HG03460 (cell line): ENCODE measurements at regions not wholly inside any gene's neighbourhood (a gene's known extent, or its start where the extent isn't known, plus 50 kb on each side); places are given as distances from the start of the nearest gene placed in this dataset.
"Not testable (repeated sequence)": the region's sequence is repeated elsewhere in the genome, so short reads cannot be mapped to it uniquely, and the experiment has no call there.

Experiments
- ATAC-seq: cut with Tn5 transposase; IDR thresholded peaks from one replicate; pipeline ENCODE4 v1.9.1; 2021; ENCODE audit not compliant: unreplicated experiment

DNA sequence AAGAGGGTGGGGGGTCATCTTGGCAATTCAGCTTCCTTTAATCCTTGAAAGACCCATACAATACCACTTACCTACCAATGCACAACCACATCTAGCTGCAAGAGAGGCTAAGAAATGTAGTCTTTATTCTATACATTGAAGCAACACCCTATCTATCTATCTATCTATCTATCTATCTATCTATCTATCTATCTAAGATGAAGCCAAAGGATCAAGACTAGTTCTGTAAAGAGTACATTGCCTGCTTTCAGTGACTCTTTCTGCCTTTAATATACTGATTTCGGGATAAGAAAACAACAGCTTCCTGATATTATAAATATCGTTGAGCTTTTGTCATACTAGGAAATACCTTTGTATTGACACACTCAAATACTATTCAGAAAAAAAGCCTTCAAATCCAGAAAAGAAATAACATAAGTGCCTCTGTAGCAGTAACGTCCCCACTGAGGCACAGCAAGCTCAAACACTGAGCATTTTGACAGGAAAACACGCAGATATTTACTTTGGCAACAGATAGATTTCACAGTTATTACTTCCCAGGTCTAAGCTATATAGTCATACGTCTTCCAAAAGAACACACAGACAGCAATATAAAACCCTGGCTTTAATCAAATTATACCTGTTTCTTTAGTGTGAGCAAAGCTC, 139.4 kb upstream of the SERTAD2 start:
- ATAC-seq, result no peak

DNA sequence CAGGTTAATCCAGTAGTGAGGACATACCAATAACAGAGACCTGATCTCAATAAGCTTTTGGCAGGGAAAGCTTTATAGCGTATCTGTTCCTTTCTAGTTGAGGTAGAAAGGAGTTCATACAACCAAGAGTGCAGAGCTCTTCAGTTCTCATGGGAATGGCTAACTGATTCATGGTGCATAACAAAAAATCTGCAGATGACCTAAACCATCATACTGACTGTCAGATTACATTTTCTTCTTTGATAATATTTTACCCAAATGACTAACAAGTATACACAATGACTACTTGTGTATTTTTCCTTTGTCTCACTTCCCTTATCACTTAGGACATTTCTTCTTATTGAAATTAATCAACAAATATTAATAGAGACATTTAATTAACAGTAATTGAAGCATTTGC, 140.0 kb upstream of the SERTAD2 start:
- ATAC-seq, result no peak

DNA sequence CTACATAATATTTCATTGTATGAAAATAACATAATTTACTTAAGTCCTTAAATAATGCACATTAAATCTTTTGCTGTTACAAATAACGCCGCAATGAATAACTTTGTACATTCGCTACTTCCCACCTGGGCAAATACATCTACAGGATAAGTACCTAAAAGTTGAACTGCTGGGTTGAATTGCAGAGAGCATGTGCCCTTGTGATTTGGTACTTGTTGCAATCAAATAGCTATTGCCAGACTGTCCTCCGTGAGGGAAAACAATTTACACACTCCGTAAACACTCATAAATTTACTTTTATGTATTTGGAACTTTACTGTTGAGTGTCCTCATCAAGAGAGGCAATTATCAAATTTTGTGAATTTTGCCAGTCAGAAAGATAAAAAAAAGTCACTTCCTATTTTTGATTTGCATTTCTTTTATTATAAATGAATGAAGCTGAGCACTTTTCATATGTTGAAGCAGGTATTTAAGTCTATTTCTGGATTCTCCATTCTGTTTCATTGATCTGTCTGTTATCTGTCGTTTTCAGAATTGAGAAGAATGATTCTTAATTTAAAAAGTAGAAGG, 140.8 kb upstream of the SERTAD2 start:
- no peak for ATAC-seq

DNA sequence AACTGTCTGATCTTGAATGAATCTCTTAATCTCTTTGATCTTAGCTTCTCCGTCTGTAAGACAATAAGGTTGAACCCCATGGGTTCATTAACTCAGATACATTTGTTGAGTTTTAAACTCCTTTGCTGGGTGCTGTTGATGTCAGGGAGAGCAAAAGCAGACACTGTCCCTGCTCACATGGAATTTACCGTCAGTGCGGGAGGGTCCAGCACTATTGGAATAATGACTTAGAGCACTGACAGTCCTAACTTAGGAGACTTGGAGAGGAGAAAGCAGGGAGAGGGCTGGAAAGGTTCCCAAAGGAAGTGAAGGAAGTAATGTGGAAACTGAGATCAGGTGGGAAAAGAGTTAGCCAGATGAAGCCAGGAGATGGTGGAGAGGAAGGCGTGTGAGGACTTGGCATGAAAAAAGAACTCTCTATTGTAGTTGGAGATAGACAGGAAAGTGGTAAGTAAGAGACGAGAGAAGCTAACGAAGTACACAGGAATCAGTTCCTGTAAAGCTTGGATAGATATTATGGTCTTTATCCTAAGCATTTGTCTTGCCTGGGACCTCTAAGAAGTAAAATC, 141.4 kb upstream of the SERTAD2 start:
- no peak for ATAC-seq

DNA sequence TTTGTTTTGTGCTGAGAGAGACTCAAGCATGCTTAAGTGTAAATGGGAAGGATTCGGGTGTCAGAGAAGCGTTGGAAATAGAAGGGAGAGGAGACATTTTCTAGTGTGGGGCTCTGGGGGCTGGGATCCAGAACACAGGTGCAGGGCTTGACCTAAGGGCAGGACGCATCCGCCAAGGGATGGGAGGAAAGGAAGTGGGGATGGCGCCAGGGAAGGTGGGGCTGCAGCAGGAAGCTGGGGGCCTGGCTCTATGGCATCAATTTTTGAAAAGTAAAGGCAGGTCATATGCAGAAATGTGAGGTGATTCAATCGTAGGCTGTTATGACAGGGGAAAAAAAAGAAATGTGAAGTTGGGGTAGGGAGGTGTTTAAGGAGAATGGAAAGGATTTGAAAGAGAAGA, 143.2 kb upstream of the SERTAD2 start:
- ATAC-seq, result no peak

DNA sequence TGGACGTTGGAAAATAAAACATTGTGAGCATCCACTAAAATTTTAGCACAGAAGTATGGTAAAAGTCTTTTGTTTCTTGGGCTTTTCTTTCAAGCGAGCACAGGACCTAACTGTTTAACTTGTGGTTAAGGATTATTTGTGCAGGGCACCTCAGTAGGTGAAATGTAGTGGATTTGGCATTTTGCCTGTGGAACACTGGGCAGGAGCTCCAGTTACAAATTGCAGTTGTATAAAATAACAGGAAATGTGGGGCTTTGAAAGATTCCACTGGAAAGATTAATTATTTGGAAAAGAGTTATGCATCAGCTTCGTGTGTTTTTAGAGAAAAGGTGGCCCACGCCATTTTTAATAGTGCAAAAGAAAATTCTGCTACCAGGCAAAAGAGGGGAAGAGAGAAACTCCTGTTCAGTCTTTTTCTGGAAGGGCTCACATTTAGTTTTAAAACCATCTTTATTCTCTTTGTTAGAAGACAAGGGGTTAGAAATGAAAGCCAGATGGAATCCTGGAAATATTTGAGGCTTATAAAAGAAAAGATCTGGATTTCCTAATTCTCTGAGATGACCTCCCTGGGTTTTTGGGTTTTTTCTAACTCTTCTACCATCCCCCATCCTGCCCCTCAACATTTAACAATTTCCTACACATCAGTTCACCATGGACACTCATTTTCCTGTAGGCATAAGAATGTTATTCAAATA, 144.3 kb upstream of the SERTAD2 start:
- no peak for ATAC-seq

DNA sequence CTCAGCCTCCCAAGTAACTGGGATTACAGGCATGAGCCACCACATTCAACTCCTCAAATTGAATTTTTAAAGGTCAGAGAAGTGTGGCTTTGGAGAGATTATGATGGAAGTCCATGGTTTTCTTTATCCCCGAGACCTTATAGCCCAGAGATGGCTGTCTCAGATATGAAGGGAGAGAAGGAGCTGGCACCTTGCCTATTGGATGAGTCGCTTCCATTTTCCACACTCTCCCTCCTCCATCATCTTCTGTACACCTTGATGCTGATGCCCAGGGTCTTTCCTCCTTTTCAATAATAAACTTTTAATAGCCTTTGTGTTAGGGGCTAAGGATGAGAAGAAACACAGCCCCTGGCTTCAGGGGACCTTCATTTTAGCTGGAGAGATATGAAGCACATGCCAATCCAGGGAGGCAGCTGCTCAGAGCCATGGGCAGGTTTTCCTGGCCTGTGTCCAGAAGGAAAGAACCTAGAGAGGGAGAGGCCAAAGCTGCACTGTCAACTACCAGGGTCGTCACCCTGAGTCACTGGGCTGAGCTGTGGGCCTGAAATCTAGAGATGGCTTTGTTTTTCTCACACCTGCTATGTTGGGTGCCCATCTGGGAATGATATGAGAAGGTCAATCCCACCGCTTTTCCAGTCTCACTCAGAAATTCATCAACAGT, 146.0 kb upstream of the SERTAD2 start:
- no peak for ATAC-seq

DNA sequence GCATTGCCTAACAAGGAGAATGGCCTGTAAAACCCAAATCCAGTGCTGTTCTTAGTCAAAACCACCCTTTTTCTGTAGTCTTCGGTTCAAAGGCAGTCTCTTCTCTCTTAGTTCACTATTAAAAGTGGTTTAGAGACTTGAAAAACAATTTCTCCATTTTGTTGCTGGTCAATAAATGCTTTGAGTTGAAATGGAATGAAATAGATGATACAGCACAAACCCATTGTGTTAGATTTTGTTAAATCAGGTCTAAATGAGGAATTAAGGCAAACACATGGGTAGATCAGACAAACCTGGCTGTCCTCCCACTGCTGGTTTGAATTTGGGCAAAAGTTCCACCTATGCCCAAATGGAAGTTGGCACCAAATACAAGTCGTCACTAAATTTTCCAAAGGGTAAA, 150.1 kb upstream of the SERTAD2 start:
- ATAC-seq, result no peak

DNA sequence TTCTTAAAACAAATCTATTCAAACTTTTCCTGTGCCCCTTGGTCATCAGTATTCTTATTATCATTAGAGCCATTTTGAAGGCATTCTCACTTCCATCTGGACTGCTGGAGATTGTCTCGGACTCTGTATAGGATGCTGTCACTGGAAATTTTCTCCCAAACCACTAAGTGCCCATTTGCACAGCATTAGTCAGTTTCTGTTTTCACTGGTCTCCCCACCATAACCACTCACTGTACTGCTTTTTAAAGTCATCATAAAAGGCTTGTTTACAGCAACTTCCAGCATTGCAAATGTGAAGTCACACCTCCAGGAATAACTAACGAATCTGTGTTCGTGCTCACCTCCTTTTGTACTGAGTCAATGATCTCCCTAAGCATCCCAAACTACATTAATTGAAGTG, 150.9 kb upstream of the SERTAD2 start:
- ATAC-seq, result no peak

DNA sequence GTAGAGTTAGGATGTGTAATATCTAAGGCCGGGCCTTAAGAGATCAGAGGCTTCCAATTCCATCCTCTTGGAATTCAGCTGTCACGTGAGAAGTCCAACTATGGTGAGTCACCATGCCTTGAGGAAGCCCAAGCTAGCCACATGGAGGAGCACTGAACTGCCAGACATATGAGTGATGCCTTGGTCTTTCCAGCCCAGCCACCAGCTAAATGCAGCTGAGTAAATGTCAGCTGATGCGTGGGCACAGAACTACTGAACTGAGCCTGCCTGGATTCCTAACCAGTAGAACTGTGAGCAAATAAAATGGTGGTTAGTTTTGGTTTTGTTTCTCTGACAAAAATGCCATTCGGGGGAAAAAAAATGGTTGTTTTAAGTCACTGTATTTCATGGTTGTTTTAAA, 153.7 kb upstream of the SERTAD2 start:
- no peak for ATAC-seq

DNA sequence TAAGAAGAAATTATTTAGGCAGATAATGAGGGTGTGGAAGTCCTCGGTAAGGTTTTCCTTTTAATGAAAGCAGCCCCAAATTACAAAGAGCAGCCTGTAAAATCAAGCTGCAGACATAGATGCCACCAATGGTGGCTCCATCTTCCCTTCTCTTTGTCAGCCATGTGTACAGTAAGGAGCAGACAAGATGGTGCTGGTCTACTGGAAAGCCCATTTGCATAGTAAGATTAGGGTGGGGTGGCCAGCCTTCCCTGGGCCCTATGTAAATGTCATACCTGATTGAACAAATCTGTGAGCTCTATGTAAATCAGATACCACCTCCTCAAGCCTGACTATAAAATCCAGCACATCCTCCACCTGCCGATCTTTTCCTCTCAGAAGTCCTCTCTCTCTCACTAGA, 154.4 kb upstream of the SERTAD2 start:
- no peak for ATAC-seq

DNA sequence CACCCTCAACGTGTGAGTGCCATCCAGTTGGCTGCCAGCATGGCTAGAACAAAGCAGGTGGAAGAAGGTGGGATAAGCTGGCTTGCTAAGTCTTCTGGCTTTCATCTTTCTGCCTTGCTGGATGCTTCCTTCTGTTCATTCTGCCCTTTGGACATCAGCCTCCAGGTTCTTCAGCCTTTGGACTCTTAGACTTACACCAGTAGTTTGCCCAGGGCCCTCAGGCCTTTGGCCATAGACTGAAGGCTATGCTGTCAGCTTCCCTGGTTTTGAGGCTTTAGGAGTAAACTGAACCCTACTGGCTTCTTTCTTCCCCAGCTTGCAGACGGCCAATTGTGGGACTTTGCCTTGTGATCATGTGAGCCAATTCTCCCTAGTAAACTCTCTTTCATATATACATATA, 155.0 kb upstream of the SERTAD2 start:
- no peak for ATAC-seq

DNA sequence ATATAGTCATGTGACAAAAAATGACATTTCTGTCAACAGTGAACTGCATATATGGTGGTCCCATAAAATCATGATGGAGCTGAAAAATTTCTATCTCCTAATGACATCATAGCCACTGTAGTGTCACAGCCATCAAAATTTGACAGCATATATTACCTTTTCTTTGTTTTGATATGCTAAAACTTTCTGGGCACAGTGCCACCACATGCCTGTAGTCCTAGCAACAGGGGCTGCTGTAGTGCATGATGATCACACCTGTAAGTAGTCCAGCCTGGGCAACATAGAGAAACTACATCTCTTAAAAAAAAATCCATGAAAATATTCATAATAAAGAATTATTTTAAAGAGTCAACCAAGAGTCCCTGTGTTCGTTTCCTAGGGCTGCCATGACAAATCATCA, 155.5 kb upstream of the SERTAD2 start:
- ATAC-seq, result no peak

DNA sequence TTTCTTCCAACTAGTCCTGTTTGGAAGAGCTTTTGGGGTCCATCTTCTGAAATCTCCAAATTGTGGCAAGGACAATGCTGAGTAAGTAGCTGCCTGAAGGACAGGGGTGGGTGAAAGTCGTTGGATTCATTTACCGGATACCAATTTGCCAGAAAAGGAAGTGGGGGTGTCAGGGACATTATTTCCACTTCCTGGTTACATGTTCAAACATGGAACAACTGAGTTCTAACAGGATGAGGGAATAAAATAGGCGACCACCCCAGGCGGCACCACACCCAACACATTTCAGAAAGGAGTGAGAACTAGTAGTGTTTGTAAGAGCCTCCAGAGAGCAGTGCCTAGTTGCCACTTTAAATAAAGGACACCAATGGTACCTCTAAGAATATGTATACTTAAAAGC, 158.6 kb upstream of the SERTAD2 start:
- no peak for ATAC-seq

DNA sequence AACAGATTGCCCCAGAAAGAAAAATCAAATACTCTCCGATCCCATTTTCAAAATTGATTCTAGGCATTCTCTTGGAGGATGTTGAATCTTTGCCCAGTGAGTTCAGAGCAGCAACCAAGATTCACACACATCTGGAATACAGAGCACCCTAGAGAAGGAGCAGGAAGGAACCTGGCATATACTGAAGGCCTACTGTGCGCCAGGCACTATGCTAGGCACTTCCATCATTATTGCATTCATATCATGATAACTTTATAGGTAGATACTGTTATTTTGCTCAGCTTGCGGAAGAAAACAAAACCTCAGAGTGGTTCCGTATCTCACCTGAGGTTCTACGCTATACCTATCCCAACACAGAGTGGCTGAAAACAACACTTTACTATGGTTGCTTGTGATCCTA, 160.3 kb upstream of the SERTAD2 start:
- ATAC-seq, result no peak

DNA sequence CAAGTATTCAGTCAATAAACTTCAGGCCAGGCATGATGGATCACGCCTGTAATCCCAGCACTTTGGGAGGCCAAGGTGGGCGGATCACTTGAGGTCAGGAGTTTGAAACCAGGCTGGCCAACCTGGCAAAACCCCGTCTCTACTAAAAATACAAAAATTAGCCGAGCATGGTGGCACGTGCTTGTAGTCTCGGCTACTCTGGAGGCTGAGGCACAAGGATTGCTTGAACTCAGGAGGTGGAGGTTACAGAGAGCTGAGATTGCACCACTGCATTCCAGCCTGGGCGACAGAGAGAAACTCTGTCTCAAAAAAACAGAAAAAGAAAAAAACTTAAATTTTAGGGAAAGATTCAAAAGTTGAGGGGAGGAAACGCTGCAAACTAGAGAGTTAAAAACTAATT, 162.8 kb upstream of the SERTAD2 start:
- ATAC-seq, result not testable (repeated sequence)

DNA sequence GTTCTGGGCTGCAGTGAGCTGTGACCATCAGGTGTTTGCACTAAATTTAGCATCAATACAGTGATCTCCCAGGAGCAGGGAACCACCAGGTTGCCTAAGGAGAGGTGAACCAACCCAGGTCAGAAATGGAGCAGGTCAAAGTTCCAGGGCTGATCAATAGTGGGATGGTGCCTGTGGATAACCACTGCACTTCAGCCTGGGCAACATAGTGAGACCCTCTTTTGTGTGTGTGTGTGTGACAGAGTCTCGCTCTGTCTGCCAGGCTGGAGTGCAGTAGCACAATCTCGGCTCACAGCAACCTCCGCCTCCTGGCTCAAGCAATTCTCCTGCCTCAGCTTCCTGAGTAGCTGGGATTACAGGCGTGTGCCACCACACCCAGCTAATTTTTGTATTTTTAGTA, 163.7 kb upstream of the SERTAD2 start:
- ATAC-seq, result no peak

DNA sequence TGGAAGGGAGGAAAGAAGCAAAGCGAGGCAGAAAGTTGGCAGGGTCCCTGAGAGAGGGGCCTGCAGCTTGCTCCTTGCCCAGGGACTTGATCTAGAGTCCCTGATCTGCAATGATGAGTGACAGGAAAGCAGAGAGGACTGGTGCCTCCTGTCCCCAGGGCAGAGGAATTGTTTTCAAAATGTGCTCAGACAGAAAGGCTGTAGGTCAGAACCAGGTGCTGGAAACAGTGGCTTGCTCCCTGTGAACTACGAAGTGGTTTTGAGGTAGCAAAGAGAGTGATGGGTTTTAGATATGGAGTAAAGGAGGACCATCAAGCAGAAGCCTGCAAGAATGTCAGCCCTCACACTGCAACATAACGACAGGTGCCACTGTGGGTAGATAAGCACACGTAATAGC, 164.9 kb upstream of the SERTAD2 start:
- ATAC-seq, result no peak

DNA sequence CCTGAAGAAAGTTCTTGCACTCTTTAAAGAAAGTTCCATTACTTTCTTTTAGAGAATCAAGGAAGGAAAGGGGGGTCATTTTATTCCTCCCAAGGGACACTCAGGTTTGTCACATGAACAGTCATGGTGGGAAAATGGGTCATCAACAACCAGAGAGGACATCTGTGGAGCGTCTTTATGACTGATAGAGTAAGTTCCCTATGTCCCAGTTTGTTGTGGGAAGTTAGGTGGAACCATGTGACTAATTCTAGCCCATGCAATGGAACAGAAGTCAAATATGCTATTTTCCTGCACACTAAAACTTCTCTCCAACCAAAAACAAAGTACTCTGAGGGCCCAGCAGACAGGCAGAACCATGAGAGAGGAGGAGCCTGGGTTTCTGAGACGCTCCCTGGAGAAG, 165.6 kb upstream of the SERTAD2 start:
- ATAC-seq, result peak; percentile 17

DNA sequence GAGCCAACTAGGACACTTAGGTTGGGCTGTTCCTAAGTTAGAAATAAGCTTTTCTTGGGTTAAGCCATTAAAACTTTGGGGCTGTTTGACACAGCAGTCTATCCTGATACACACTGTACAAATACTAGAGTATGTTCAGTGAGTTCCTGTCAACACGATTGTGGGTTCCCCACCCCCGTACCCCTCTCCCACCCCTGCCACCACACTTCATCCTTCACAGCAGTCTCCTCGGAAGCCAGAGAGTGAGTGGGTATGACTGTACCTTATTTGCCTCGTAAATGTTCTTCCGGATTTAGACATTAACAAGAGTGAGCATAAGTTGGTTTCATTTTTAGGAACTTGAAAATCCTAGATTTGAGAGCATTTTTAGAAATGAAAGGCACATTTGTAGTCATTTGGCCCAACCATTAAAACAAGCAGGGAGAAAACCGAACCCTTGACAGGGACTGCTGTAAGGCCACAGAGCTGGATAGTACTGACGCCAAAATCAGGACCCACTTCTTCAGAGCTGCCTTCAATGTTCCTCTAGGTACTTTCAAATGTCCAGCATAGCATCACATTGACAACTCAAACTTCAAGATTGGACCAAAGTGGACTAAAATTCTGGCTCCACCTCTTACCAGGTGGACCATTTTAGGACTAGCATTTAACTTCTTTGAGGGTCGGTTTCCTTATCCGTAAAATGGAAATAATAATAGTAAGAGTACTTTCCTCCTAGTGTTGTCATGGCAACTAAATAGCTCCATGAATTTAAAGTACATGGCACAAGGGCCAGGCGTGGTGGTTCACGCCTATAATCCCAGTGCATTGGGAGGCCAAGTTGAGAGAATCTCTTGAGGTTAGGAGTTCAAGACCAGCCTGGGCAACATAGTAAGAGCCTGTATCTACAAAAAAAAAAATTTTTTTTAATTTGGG, 166.3 kb upstream of the SERTAD2 start:
- peak; percentile 98 for ATAC-seq

DNA sequence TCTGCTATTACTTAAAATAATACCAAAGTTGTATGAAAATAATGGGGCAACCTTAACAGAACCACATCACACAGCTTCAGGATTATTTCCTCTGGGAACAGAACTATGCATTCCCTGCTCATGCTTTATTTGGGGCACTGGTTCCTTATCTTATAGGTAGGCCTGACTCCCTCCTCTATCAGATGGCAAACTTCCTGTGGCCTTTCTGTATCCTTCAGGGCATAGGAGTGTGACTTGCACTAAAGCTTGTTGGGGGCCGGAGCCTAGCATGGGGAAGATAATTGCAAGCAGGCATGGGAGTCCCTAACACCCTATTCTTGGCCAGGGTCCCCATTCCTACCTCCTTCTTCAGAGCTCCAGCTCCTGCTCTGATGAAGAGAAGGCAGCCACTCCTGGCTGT, 167.2 kb upstream of the SERTAD2 start:
- no peak for ATAC-seq
